ENCODE measurements at regions not wholly inside any gene's neighbourhood (a gene's known extent, or its start where the extent isn't known, plus 50 kb on each side); places are given as distances from the start of the nearest gene placed in this dataset.

DNA sequence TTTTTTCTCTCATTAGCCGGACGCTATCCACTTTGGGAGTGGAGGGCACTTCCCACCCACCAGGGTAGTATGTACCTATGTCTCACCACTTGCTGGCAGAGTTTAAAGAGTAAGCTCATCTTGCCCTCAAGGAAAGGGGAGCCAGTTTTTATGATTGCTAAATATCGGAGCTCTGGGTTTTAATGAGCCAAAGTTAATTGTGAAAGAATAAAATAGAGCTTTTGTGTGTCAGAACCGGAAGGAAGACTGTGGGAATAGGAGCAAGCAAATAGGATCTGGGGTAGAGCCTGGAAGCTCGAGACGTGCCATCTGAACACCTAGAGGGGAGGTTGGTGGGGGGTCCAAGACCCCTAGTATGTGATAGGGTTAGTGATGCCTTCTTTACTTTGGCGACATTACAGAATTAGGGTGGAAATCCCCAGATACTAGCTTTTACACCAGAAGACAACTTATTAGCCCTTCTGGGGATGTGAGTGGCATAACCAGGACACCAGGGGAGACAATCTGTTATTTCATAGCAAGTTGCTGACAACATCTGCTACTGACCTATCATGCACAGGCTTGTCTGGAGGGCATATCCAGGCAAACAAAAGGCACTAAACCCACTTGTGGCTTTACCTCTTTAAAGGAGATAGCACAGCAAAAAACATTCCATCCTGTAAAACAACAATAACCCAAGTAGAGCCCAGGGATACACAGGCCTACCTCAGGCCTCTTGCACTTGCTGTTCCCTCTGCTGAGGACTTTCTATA is 333.8 kb downstream of the ZNF621 start:
- DNase-seq (ENCODE audit: low read depth in 2 of 2) = no peak

GRCh38 chr3:40862946-40863345 is 336.4 kb upstream of the CTNNB1 start:
- DNase-seq (ENCODE audit: low read depth in 2 of 2) = no peak

GRCh38 chr3:40864146-40864782 is 335.0 kb upstream of the CTNNB1 start:
- DNase-seq (ENCODE audit: low read depth in 2 of 2) = no peak

GRCh38 chr3:40864915-40865314 is 334.4 kb upstream of the CTNNB1 start:
- no peak for DNase-seq (ENCODE audit: low read depth in 2 of 2)

DNA sequence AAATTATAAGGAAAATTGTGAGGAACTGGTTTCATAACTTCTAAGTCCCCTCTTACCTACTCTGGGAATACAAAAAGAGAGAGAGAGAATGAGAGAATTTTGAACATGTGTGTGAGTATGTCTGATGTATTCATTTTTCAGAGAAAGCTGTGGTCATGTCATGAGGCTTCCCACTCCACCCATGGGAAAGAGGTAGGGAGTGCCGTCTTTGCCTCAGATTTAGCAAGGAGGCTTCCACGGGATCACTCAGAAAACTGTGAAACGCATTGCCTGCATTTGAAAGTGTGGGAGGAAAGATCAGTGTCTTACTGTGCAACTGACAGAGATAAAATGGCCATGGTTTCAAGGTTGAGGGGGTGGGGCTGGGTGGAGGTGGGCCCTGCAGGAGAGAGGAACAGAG is 331.5 kb upstream of the CTNNB1 start:
- no peak for DNase-seq (ENCODE audit: low read depth in 2 of 2)

- no peak for DNase-seq (ENCODE audit: low read depth in 2 of 2)
Measured at GRCh38 chr3:40869013-40869412, 330.3 kb upstream of the CTNNB1 start.

- no peak for DNase-seq (ENCODE audit: low read depth in 2 of 2)
Measured at GRCh38 chr3:40869939-40870338, 329.4 kb upstream of the CTNNB1 start.

- no peak for DNase-seq (ENCODE audit: low read depth in 2 of 2)
Measured at GRCh38 chr3:40871394-40871793, 327.9 kb upstream of the CTNNB1 start.

- DNase-seq (ENCODE audit: low read depth in 2 of 2) = no peak
Measured at GRCh38 chr3:40872258-40872920, 326.9 kb upstream of the CTNNB1 start.

GRCh38 chr3:40873476-40873875 is 325.8 kb upstream of the CTNNB1 start:
- no peak for DNase-seq (ENCODE audit: low read depth in 2 of 2)

DNA sequence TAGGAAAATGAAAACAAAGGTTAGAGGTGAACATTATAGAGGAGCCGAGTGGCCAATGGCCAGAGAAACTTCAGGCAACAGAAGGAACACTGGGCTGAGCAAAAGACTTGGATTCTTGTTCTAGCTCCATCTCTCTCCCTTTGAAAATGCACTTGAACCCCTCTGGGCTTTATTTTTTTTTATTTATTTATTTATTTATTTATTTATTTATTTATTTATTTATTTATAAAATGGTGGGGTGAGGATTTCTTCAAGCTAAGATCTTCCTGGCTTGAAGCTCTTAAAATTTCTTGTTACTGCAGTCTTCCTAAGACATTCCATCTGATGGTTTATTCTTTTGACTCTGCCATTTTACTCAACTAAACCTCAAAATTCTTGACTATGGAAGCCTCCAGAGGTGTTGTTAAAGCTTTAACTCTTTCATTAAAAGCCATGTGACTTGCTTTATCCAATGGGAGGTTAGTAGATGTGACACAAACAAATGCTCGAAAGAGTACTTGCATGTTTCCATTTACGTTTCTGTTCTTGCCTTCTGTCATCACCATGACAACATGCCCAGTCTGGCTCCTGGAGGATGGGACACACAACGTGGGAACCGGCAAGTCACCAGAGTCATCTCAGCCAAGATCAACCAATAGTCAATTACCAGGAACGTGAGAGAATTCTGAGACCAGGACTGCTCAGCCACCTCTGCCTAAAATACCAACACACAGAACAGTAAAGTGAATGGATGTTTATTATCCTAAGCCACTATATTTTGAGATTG is 325.2 kb upstream of the CTNNB1 start:
- no peak for DNase-seq (ENCODE audit: low read depth in 2 of 2)

GRCh38 chr3:40875581-40875980 is 323.7 kb upstream of the CTNNB1 start:
- no peak for DNase-seq (ENCODE audit: low read depth in 2 of 2)

GRCh38 chr3:40876009-40876408 is 323.3 kb upstream of the CTNNB1 start:
- no peak for DNase-seq (ENCODE audit: low read depth in 2 of 2)

DNA sequence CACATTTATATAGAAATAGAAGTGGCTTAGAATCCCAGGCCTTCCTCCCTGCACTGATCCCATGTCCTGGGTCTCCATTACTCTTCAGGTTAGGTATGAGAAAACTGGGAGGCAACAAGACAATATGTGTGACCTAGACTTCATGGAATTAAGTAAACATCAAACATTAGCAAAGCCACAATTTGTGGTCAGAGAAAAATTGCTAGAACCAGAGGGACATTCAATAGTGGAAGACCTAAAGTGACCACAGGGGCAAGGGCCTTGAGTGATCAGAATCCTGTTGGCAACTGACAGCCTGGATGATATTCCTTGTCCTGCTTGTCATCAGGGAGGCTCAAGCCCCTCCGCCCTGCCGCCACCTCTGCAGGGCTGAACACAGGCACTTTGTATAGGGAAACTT is 322.8 kb upstream of the CTNNB1 start:
- no peak for DNase-seq (ENCODE audit: low read depth in 2 of 2)

DNA sequence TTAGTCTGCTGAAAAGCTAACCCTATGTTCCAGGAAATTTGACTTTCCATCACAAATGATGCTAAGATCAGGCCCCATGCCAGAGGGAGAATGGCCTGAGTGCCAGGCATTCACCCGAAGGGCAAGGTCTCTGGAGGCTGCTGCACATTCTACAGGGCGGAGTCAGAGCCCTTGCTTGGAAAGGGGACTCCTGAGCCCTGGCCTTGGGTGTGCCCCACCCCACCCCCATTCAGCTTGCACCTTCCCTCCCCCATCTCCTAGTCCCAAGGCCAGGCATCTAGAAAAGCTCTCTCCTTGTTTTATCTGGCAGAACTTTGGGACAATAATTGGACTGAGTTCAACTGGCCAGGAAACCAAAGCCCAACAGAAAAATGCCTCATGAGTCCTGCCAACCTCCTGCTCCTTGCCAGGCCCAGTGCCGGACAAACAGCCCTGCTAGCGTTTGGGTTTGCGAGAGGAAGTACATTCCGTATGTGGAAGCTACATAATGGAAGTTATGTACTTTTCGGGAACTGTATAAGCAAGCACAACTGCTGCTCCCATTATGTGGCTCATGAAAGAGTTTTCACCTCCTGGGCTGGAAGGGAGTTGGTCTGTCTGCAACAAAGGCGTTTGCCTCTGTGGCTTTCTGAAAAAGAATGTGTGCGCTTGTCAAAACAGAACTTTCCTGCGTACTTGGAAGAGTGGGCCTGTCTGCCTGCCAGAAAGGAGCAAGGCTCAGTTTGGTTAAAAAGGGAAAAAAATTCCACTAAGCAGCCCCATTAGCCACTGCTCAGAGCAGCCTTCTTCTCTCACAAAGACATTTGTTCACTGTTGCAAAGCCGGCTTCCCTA is 321.5 kb upstream of the CTNNB1 start:
- DNase-seq (ENCODE audit: low read depth in 2 of 2) = no peak

GRCh38 chr3:40878464-40878905 is 320.8 kb upstream of the CTNNB1 start:
- no peak for DNase-seq (ENCODE audit: low read depth in 2 of 2)

DNA sequence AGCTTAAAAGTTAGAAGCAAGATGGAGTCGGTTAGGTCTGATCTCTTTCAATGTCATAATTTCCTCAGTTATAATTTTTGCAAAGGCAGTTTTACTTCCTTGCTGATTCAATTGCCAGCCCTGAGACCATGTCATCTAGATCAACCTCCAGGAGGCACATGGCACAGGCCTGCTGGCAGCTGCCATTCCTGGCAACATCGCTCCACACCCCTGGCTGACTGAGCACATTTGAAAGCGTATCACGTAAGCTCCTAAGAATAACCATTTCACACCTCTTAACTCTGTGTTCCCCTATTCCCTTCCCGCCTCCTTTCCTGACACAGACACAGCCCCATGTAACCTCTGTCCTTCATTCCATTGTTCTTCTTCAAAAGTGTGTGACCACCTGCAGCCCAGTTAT is 313.9 kb upstream of the CTNNB1 start:
- no peak for DNase-seq (ENCODE audit: low read depth in 2 of 2)

GRCh38 chr3:40886660-40887425 is 312.5 kb upstream of the CTNNB1 start:
- no peak for DNase-seq (ENCODE audit: low read depth in 2 of 2)

- DNase-seq (ENCODE audit: low read depth in 2 of 2) = no peak
Measured at GRCh38 chr3:40891186-40891585, 308.1 kb upstream of the CTNNB1 start.

GRCh38 chr3:40895109-40895508 is 304.2 kb upstream of the CTNNB1 start:
- no peak for DNase-seq (ENCODE audit: low read depth in 2 of 2)

GRCh38 chr3:40899286-40899712 is 300.0 kb upstream of the CTNNB1 start:
- DNase-seq (ENCODE audit: low read depth in 2 of 2) = no peak

Measured in stimulated activated CD8-positive, alpha-beta memory T cell treated with anti-CD3 and anti-CD28 coated beads, Interleukin-2, amount 100 ng/mL, for 1 hour (primary cell).